Neural progenitor cell (in vitro differentiated cells): ENCODE measurements at regions not wholly inside any gene's neighbourhood (a gene's known extent, or its start where the extent isn't known, plus 50 kb on each side); places are given as distances from the start of the nearest gene placed in this dataset.

Source experiments
- EZH2 ChIP-seq: fragments of 200-600 bp; sonication (generic); IDR thresholded peaks from 2 replicates; pipeline ENCODE4 v1.6.1; 2017; ENCODE audit warnings: antibody characterized with exemption, mild to moderate bottlenecking, moderate library complexity
- EZH2phosphoT487 ChIP-seq: fragments of 200-600 bp; sonication (generic); IDR thresholded peaks from 2 replicates; pipeline ENCODE4 v1.6.1; 2017; ENCODE audit warnings: antibody characterized with exemption
- TF ChIP-seq, protein P1 (sequence below): fragments of 200-600 bp; sonication (generic); IDR thresholded peaks from 2 replicates; pipeline ENCODE4 v1.5.1; 2017; ENCODE audit warnings: antibody characterized with exemption, mild to moderate bottlenecking

GRCh38 chr6:128630213-128630612 is 109.8 kb upstream of the PTPRK start:
- TF ChIP-seq EZH2 (no peak), EZH2phosphoT487 (no peak)
- TF ChIP-seq, protein P1, sequence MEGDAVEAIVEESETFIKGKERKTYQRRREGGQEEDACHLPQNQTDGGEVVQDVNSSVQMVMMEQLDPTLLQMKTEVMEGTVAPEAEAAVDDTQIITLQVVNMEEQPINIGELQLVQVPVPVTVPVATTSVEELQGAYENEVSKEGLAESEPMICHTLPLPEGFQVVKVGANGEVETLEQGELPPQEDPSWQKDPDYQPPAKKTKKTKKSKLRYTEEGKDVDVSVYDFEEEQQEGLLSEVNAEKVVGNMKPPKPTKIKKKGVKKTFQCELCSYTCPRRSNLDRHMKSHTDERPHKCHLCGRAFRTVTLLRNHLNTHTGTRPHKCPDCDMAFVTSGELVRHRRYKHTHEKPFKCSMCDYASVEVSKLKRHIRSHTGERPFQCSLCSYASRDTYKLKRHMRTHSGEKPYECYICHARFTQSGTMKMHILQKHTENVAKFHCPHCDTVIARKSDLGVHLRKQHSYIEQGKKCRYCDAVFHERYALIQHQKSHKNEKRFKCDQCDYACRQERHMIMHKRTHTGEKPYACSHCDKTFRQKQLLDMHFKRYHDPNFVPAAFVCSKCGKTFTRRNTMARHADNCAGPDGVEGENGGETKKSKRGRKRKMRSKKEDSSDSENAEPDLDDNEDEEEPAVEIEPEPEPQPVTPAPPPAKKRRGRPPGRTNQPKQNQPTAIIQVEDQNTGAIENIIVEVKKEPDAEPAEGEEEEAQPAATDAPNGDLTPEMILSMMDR = no peak
